GM12891 (cell line): ENCODE measurements at regions not wholly inside any gene's neighbourhood (a gene's known extent, or its start where the extent isn't known, plus 50 kb on each side); places are given as distances from the start of the nearest gene placed in this dataset.

Experiments
- POLR2A ChIP-seq: IDR thresholded peaks from 2 replicates; pipeline ENCODE4 v1.6.1; 2011; ENCODE audit warnings: low read depth, low read length, control low read depth
- SPI1 ChIP-seq: IDR thresholded peaks from 2 replicates; pipeline ENCODE4 v1.6.1; 2011; ENCODE audit warnings: low read depth, low read length, control low read depth
- TAF1 ChIP-seq: IDR thresholded peaks from 2 replicates; pipeline ENCODE4 v1.6.1; 2011; ENCODE audit warnings: low read depth, low read length, control low read depth

DNA sequence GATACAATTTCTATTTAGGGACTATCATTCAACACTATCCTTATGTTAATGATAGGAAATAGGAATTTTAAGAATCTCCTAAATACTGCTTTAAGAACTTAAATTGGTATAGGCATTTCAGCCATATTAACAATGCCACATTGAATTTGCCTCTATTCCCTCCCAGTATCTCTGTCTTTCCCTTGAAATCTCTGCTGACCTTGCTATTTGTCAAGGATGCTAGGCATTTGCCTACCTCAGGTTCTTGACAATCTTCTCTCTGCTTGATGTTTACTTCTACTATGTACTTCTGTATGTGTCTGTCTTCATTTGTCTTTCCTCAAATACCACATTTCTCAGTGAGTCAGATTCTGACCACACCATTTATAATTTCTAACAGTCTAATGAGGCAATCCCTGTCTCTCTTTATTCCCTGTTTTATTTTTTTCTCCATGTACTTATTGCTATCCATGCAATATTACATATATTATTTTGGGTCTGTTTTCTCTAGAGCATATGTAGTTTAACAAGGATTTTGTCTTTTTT lies 1461.4 kb upstream of the CDH9 start:
- TF ChIP-seq TAF1 (no peak), SPI1 (no peak), POLR2A (no peak)
